Thoracic aorta (tissue), 2 donors: ENCODE measurements at regions not wholly inside any gene's neighbourhood (a gene's known extent, or its start where the extent isn't known, plus 50 kb on each side); places are given as distances from the start of the nearest gene placed in this dataset.

Experiments used
- ATAC-seq: fragments of 150-250 bp; one replicate; pipeline ENCODE4 v1.8.0; 2017; ENCODE audit warnings: low read depth; ENCODE audit not compliant: insufficient number of reproducible peaks, low FRiP score
- DNase-seq: peaks from one replicate; pipeline ENCODE4 v3.0.0-alpha.2; 2020; ENCODE audit warnings: low spot score
- H3K27ac ChIP-seq, 2 donors: fragments of 200-600 bp; sonication (generic); 1 replicate in 1 of 2; 2 replicates in 1 of 2; pipeline ENCODE4 v1.5.1; 2016; ENCODE audit warnings: mild to moderate bottlenecking in 2 of 2, moderate library complexity in 2 of 2
- H3K27me3 ChIP-seq: fragments of 200-600 bp; sonication (generic); replicated peaks from 2 replicates; pipeline ENCODE4 v1.6.0; 2016; ENCODE audit warnings: mild to moderate bottlenecking; ENCODE audit not compliant: insufficient read depth
- H3K36me3 ChIP-seq: fragments of 200-600 bp; sonication (generic); one replicate; pipeline ENCODE4 v1.5.1; 2016
- H3K4me1 ChIP-seq, 2 donors: fragments of 200-600 bp; sonication (generic); 1 replicate in 1 of 2; 2 replicates in 1 of 2; pipeline versions ENCODE4 v1.5.1 to v1.6.0; 2016; ENCODE audit warnings: low read depth in 2 of 2, mild to moderate bottlenecking in 1 of 2; ENCODE audit not compliant: control insufficient read depth in 1 of 2
- H3K4me3 ChIP-seq: fragments of 200-600 bp; sonication (generic); 2 replicates; pipeline ENCODE4 v1.5.1; 2016; ENCODE audit warnings: mild to moderate bottlenecking
- H3K9me3 ChIP-seq: fragments of 200-600 bp; sonication (generic); 2 replicates; pipeline ENCODE4 v1.5.1; 2016
- TF ChIP-seq, protein P1 (sequence below): fragments of 200-600 bp; sonication (generic); IDR thresholded peaks from one replicate; pipeline ENCODE4 v1.5.1; 2019; ENCODE audit warnings: antibody characterized with exemption

DNA sequence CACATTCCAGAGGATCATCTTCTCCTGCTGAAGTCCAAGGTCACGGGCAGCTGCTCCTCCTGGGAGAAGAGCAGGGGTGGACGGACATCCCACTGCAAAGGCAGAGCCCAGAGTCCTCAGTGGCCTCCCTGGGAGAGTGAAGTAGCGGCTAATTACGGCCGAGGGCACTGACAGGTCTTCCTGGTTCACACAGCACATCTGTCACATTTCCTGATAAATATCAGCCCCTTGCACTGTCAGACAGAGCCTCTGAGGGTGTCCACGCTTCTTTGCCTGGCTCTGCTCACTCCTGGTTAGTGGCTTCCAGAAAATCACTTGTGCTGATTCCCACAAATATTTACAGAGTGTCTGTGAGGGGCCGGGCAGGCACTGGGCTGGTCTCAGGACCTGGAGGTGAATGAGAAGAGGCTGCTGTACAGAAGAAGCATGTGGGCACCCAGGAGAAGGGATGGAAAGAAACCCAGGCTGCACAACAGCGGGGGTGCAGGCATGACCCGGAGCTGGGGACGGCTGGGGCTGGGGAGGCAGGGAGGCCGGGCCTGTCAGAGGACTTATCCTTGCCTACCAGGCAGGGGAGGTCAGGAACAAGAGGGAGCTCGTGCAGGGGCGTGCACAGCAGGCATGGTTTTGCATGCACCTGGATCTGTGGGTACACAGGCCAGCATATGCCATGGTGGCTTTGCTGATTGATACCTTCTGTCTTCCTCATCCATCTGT lies 258.2 kb upstream of the TNRC6C start:
- no peak for DNase-seq
- Histone ChIP-seq H3K27ac (no peak overlapping the region), H3K4me3 (no peak overlapping the region), H3K9me3 (peaks cover 12% of the 10 kb centered on the region), H3K4me1 (no peaks in the 10 kb centered on the region), H3K36me3 (no peaks in the 10 kb centered on the region), H3K27me3 (no peaks in the 10 kb centered on the region)
- TF ChIP-seq, protein P1, sequence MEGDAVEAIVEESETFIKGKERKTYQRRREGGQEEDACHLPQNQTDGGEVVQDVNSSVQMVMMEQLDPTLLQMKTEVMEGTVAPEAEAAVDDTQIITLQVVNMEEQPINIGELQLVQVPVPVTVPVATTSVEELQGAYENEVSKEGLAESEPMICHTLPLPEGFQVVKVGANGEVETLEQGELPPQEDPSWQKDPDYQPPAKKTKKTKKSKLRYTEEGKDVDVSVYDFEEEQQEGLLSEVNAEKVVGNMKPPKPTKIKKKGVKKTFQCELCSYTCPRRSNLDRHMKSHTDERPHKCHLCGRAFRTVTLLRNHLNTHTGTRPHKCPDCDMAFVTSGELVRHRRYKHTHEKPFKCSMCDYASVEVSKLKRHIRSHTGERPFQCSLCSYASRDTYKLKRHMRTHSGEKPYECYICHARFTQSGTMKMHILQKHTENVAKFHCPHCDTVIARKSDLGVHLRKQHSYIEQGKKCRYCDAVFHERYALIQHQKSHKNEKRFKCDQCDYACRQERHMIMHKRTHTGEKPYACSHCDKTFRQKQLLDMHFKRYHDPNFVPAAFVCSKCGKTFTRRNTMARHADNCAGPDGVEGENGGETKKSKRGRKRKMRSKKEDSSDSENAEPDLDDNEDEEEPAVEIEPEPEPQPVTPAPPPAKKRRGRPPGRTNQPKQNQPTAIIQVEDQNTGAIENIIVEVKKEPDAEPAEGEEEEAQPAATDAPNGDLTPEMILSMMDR, result no peak
- no peak for ATAC-seq

DNA sequence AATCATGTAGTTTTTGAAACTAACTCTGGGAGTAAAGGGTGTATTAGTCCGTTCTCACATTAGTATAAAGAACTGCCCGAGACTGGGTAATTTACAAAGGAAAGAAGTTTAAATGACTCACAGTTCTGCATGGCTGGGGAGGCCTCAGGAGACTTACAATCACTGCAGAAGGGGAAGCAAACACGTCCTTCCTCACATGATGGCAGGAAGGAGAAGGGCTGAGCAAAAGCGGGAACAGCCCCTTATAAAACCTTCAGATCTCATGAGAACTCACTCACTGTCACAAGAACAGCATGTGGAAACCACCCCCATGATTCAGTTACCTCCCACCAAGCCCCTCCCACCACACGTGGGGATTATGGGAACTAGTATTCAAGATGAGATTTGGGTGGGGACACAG lies 256.5 kb upstream of the TNRC6C start:
- Histone ChIP-seq H3K9me3 (peaks cover 13% of the 10 kb centered on the region), H3K4me3 (no peak overlapping the region), H3K36me3 (no peaks in the 10 kb centered on the region), H3K27me3 (no peaks in the 10 kb centered on the region), H3K27ac (no peak overlapping the region), H3K4me1 (no peaks in the 10 kb centered on the region)
- DNase-seq (no peak), ATAC-seq (no peak)
- TF ChIP-seq, protein P1, result no peak

DNA sequence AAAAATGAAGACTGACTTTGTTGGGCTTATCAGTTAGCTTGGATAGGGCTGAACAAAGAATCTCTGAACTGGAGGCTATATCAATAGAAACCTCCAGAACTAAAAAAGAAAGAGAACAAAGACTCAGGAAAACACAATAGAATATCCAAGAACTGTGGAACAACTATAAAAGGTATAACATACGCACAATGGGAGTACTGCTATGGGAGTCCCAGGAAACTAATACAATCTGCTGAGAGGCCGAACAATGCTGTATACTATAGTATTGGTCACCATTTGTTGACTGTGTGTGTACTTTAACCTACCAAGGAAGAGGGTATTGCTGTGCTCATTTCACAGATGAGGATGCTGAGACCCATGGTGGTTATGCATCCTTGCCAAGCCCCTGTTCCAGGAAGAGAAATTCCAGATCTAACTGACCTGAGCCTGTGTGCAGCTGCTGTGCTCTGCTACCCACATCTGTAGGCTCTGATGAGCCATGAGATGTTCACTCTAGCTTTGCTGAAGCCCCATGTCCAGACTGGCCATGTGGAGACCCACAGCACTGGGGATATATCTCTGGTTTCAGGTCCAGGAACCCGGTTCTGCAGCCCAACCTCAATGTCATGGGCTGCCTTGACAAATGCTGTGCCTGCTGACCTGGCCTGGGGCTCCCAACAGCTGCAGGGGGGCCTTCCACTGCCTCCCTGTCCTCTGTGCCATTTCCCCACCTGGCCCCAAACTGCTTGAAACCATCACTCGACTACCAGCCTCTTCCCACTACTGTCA lies 254.3 kb upstream of the TNRC6C start:
- Histone ChIP-seq H3K27ac (no peak overlapping the region), H3K4me1 (no peaks in the 10 kb centered on the region), H3K36me3 (no peaks in the 10 kb centered on the region), H3K27me3 (no peaks in the 10 kb centered on the region), H3K4me3 (no peak overlapping the region), H3K9me3 (peaks cover 13% of the 10 kb centered on the region)
- DNase-seq (no peak), ATAC-seq (no peak)
- TF ChIP-seq, protein P1, result no peak

DNA sequence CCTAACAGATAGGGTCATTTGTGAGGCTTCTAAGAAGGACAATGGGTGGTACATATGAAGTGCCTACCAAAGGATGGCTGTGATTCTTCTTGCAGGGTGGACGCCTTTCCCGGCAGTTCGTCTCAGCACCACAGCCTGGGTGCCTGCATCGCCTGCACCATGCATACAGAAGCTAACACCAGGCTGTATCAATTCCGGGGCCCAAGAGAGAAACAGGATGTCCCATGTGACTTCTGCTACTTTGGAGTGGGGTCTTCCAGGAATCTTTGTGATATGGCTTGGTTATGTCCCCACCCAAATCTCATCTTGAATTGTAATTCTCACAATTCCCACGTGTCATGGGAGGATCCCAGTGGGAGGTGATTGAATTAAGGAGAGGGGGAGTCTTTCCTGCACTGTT lies 251.6 kb upstream of the TNRC6C start:
- no peak for DNase-seq
- peaks cover 13% of the 10 kb centered on the region for H3K9me3 ChIP-seq
- no peak for ATAC-seq
- H3K4me1 ChIP-seq, result no peaks in the 10 kb centered on the region
- no peaks in the 10 kb centered on the region for H3K27me3 ChIP-seq
- no peak overlapping the region for H3K4me3 ChIP-seq
- no peaks in the 10 kb centered on the region for H3K36me3 ChIP-seq
- H3K27ac ChIP-seq, result no peak overlapping the region
- TF ChIP-seq, protein P1, result no peak

DNA sequence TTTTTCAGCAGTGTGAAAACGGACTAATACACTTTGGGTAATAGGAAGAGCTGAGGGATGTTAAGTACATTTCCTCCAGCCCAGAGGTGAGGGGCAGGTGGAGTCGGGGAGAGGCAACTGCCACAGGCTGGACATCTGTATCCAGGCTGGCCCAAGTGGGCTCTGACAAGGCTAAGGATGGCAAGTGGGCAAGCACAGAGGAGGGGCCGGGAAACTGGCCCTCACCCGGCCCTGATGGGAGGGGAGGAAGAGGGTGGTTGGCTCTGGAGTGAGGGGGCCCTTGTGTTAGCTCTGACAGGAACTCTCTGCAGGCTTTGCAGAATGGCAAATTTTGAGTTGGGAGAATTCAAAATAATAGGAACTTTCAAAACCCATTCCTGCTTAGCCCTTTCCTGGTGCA lies 251.0 kb upstream of the TNRC6C start:
- Histone ChIP-seq H3K4me1 (no peaks in the 10 kb centered on the region), H3K27ac (no peak overlapping the region), H3K9me3 (peaks cover 13% of the 10 kb centered on the region), H3K27me3 (no peaks in the 10 kb centered on the region), H3K4me3 (no peak overlapping the region), H3K36me3 (no peaks in the 10 kb centered on the region)
- TF ChIP-seq, protein P1, result no peak
- DNase-seq (no peak), ATAC-seq (no peak)
